HCT116 (cell line): ENCODE measurements at regions not wholly inside any gene's neighbourhood (a gene's known extent, or its start where the extent isn't known, plus 50 kb on each side); places are given as distances from the start of the nearest gene placed in this dataset.

ENCODE experiments used
- ATAC-seq: fragments of 200-7000 bp; cut with Tn5 transposase; 2 replicates; pipeline ENCODE4 v1.9.1; 2020; ENCODE audit warnings: mild to moderate bottlenecking, moderate library complexity
- BruUV-seq: library from RNA; stranded (reverse); fragments of 400-500 nt; replicated peaks from 2 replicates; lab custom pipeline; 2021; lab: Mats Ljungman, UMichigan
- CTCF ChIA-PET: fragments of 300-600 bp; sonication (Branson Sonifier 250); formaldehyde crosslinking; loops from one replicate; lab custom pipeline; 2021; ENCODE audit warnings: antibody characterized with exemption; lab: Charles Lee
- POLR2A ChIA-PET: fragments of 300-600, 350-600 bp; sonication (Branson Sonifier 250); formaldehyde crosslinking; loops from one replicate; lab custom pipeline; 2021; ENCODE audit warnings: antibody characterized with exemption; lab: Charles Lee
- RAD21 ChIA-PET, 2 experiments: fragments of 300-600 bp; sonication (Branson Sonifier 250); formaldehyde crosslinking; loops; one replicate each; lab custom pipeline; 2023; ENCODE audit warnings: low total read pairs in 2 of 2; ENCODE audit not compliant: uncharacterized antibody in 2 of 2, unreplicated experiment in 2 of 2, low non-redundant PET in 1 of 2; lab: Charles Lee
- DNase-seq: peaks from one replicate; pipeline ENCODE4 v3.0.0-alpha.2; 2010; ENCODE audit warnings: low read depth, low spot score
- H2AFZ ChIP-seq: fragments of 200-600 bp; shearing (Covaris generic), sonication (generic); 2 replicates; pipeline ENCODE4 v1.6.1; 2017; ENCODE audit warnings: low read depth, mixed run types, mixed read lengths, antibody characterized with exemption, low read length; ENCODE audit not compliant: poor library complexity, severe bottlenecking
- H3K27ac ChIP-seq: 2 replicates; pipeline ENCODE4 v1.5.1; 2012; ENCODE audit warnings: low read depth, low read length
- H3K27me3 ChIP-seq: fragments of 200-600 bp; sonication (generic); 2 replicates; pipeline ENCODE4 v1.6.1; 2016; ENCODE audit warnings: mixed run types, low read length, mixed read lengths; ENCODE audit not compliant: insufficient read depth
- H3K36me3 ChIP-seq, 2 experiments: fragments of 200-500 bp in 1 of 2; fragments of 200-600 bp in 1 of 2; sonication (Bioruptor generic) in 1 of 2; sonication (generic) in 1 of 2; 2 replicates each; pipeline versions ENCODE4 v1.5.1 to v1.6.1; 2014 to 2016; ENCODE audit warnings: low read length in 2 of 2, inconsistent platforms in 1 of 2, mixed read lengths in 1 of 2, mixed run types in 1 of 2; ENCODE audit not compliant: insufficient read depth in 2 of 2, control insufficient read depth in 1 of 2
- H3K4me1 ChIP-seq, 2 experiments: fragments of 200-600 bp in 1 of 2; sonication (generic) in 1 of 2; 2 replicates each; pipeline versions ENCODE4 v1.5.1 to v1.6.1; 2012 to 2017; ENCODE audit warnings: low read length in 2 of 2, inconsistent platforms in 1 of 2, mild to moderate bottlenecking in 1 of 2, mixed read lengths in 1 of 2, mixed run types in 1 of 2, moderate library complexity in 1 of 2; ENCODE audit not compliant: insufficient read depth in 2 of 2, control insufficient read depth in 1 of 2
- H3K4me2 ChIP-seq: fragments of 200-600 bp; sonication (generic); 2 replicates; pipeline ENCODE4 v1.6.1; 2017; ENCODE audit warnings: mixed run types, low read length, mixed read lengths
- H3K4me3 ChIP-seq, 2 experiments: fragments of 200-600 bp in 1 of 2; sonication (generic) in 1 of 2; replicated peaks in 1 of 2; 2 replicates each; pipeline ENCODE4 v1.5.1; 2011 to 2016; ENCODE audit warnings: low read length in 2 of 2, control low read depth in 1 of 2, low read depth in 1 of 2, mild to moderate bottlenecking in 1 of 2, mixed read lengths in 1 of 2, mixed run types in 1 of 2
- H3K79me2 ChIP-seq: fragments of 200-600 bp; sonication (generic); 2 replicates; pipeline ENCODE4 v1.6.1; 2017; ENCODE audit warnings: mild to moderate bottlenecking, mixed run types, low read length, moderate library complexity, mixed read lengths; ENCODE audit not compliant: insufficient read depth
- H3K9ac ChIP-seq: fragments of 200-600 bp; sonication (generic); 2 replicates; pipeline ENCODE4 v1.6.1; 2016; ENCODE audit warnings: low read length, mixed read lengths
- H3K9me2 ChIP-seq: fragments of 200-600 bp; sonication (generic), shearing (Covaris generic); 2 replicates; pipeline ENCODE4 v1.6.1; 2017; ENCODE audit warnings: mixed run types, mild to moderate bottlenecking, moderate library complexity; ENCODE audit not compliant: insufficient read depth
- H3K9me3 ChIP-seq, 2 experiments: fragments of 200-500 bp in 1 of 2; fragments of 200-600 bp in 1 of 2; sonication (Bioruptor generic) in 1 of 2; sonication (generic) in 1 of 2; 2 replicates each; pipeline ENCODE4 v1.6.1; 2014 to 2017; ENCODE audit warnings: low read length in 2 of 2, mixed read lengths in 2 of 2, inconsistent platforms in 1 of 2, low read depth in 1 of 2, mild to moderate bottlenecking in 1 of 2, mixed run types in 1 of 2, moderate library complexity in 1 of 2; ENCODE audit not compliant: control insufficient read depth in 1 of 2, insufficient read depth in 1 of 2
- H4K20me1 ChIP-seq: fragments of 200-600 bp; sonication (generic), shearing (Covaris generic); 2 replicates; pipeline ENCODE4 v1.6.1; 2017; ENCODE audit warnings: mixed run types, mild to moderate bottlenecking, moderate library complexity; ENCODE audit not compliant: insufficient read depth
- CBX3 ChIP-seq: IDR thresholded peaks from 2 replicates; pipeline ENCODE4 v1.6.1; 2012; ENCODE audit warnings: low read depth
- EGR1 ChIP-seq: IDR thresholded peaks from 2 replicates; pipeline ENCODE4 v1.6.1; 2012; ENCODE audit warnings: low read depth
- ELF1 ChIP-seq: IDR thresholded peaks from 2 replicates; pipeline ENCODE4 v1.6.1; 2012; ENCODE audit warnings: low read depth, borderline replicate concordance
- EZH2 ChIP-seq: fragments of 200-600 bp; sonication (generic); IDR thresholded peaks from 2 replicates; pipeline ENCODE4 v1.6.1; 2017; ENCODE audit warnings: antibody characterized with exemption, mixed run types
- EZH2phosphoT487 ChIP-seq: fragments of 200-600 bp; IDR thresholded peaks from 2 replicates; pipeline ENCODE4 v1.6.1; 2018; ENCODE audit warnings: antibody characterized with exemption, borderline replicate concordance
- FOSL1 ChIP-seq: IDR thresholded peaks from 2 replicates; pipeline ENCODE4 v1.6.1; 2012; ENCODE audit warnings: low read depth
- JUND ChIP-seq: IDR thresholded peaks from 2 replicates; pipeline ENCODE4 v1.6.1; 2012
- SIN3A ChIP-seq: IDR thresholded peaks from 2 replicates; pipeline ENCODE4 v1.6.1; 2012; ENCODE audit warnings: low read depth
- SP1 ChIP-seq: IDR thresholded peaks from 2 replicates; pipeline ENCODE4 v1.6.1; 2012; ENCODE audit warnings: low read depth
- SRF ChIP-seq: IDR thresholded peaks from 2 replicates; pipeline ENCODE4 v1.6.1; 2012; ENCODE audit warnings: low read depth
- YY1 ChIP-seq: IDR thresholded peaks from 2 replicates; pipeline ENCODE4 v1.6.1; 2011; ENCODE audit warnings: low read length, low read depth, moderate library complexity, mild to moderate bottlenecking; ENCODE audit not compliant: insufficient replicate concordance; ENCODE audit errors: extremely low read depth
- ZFX ChIP-seq: fragments of 450-650 bp; IDR thresholded peaks from 2 replicates; pipeline ENCODE4 v1.6.1; 2017
- intact Hi-C: fragments of 100-400 bp; cut with micrococcal nuclease; formaldehyde crosslinking; loops from 2 replicates; pipeline ENCODE4 v1.10.0; 2022
- TF ChIP-seq, protein P1 (sequence below), 3 experiments: fragments of 200-600 bp in 1 of 3; sonication (generic) in 1 of 3; IDR thresholded peaks in 2 of 3; conservative IDR thresholded peaks in 1 of 3; 2 replicates each; pipeline ENCODE4 v1.5.1; 2012 to 2017; ENCODE audit warnings: low read depth in 2 of 3, low read length in 2 of 3, antibody characterized with exemption in 1 of 3, borderline replicate concordance in 1 of 3, control low read depth in 1 of 3, mild to moderate bottlenecking in 1 of 3, mixed read lengths in 1 of 3, mixed run types in 1 of 3, moderate library complexity in 1 of 3; ENCODE audit not compliant: insufficient read depth in 1 of 3
- TF ChIP-seq, protein P2 (sequence below): IDR thresholded peaks from 2 replicates; pipeline ENCODE4 v1.6.1; 2011; ENCODE audit warnings: mild to moderate bottlenecking, low read length, moderate library complexity; ENCODE audit not compliant: insufficient replicate concordance; ENCODE audit errors: extremely low read depth

DNA sequence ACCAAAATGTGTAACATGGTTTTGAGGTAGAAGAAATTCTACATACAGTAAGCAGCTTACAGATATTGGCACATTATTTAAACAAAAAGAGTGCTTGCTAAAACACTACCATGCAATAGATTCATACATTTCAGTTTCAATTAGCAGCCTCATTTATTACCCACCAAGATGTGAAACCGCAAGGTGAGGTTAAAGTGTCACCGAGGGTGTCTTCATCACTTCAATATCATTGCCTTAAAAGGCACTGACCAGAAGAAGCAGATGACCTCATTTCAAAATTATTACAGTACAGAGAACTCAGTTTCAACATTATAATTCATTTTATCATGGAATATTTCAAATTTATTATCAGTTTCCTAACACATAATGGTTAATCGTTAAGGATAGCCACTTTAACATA, 302.2 kb downstream of the ISL1 start:
- intact Hi-C loops, result loop anchor here (2.0 kb wide), 2 partner anchors 305 to 723 kb away; no protein-coding TSS in a partner anchor

More for the DNA sequence above, 302.2 kb downstream of the ISL1 start:
- Histone ChIP-seq H3K4me2 (no peak overlapping the region), H3K4me3 (no peak overlapping the region), H3K36me3 (no peaks in the 10 kb centered on the region), H2AFZ (no peak overlapping the region), H3K9me3 (no peaks in the 10 kb centered on the region), H3K9me2 (no peaks in the 10 kb centered on the region), H3K79me2 (no peaks in the 10 kb centered on the region), H3K4me1 (no peaks in the 10 kb centered on the region), H4K20me1 (no peaks in the 10 kb centered on the region), H3K9ac (no peak overlapping the region), H3K27ac (no peak overlapping the region), H3K27me3 (no peaks in the 10 kb centered on the region)
- RAD21 ChIA-PET, result no interaction called here
- POLR2A ChIA-PET, result no interaction called here
- CTCF ChIA-PET, result no interaction called here
- no peak for ATAC-seq
- no peak for DNase-seq
- no TSS peak for BruUV-seq
- TF ChIP-seq ELF1 (no peak), SRF (no peak), ZFX (no peak), EZH2 (no peak), FOSL1 (no peak), JUND (no peak), SIN3A (no peak), SP1 (no peak), EZH2phosphoT487 (no peak), EGR1 (no peak), YY1 (no peak), CBX3 (no peak)
- TF ChIP-seq, protein P1, sequence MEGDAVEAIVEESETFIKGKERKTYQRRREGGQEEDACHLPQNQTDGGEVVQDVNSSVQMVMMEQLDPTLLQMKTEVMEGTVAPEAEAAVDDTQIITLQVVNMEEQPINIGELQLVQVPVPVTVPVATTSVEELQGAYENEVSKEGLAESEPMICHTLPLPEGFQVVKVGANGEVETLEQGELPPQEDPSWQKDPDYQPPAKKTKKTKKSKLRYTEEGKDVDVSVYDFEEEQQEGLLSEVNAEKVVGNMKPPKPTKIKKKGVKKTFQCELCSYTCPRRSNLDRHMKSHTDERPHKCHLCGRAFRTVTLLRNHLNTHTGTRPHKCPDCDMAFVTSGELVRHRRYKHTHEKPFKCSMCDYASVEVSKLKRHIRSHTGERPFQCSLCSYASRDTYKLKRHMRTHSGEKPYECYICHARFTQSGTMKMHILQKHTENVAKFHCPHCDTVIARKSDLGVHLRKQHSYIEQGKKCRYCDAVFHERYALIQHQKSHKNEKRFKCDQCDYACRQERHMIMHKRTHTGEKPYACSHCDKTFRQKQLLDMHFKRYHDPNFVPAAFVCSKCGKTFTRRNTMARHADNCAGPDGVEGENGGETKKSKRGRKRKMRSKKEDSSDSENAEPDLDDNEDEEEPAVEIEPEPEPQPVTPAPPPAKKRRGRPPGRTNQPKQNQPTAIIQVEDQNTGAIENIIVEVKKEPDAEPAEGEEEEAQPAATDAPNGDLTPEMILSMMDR (IDR thresholded peaks at IDR 0.05 in 2 of 3, conservative IDR thresholded peaks at IDR 0.05 in 1 of 3; ENCODE audit: borderline replicate concordance in 1 of 3, insufficient read depth in 1 of 3, low read depth in 2 of 3, low read length in 2 of 3), result no peak
- TF ChIP-seq, protein P2, sequence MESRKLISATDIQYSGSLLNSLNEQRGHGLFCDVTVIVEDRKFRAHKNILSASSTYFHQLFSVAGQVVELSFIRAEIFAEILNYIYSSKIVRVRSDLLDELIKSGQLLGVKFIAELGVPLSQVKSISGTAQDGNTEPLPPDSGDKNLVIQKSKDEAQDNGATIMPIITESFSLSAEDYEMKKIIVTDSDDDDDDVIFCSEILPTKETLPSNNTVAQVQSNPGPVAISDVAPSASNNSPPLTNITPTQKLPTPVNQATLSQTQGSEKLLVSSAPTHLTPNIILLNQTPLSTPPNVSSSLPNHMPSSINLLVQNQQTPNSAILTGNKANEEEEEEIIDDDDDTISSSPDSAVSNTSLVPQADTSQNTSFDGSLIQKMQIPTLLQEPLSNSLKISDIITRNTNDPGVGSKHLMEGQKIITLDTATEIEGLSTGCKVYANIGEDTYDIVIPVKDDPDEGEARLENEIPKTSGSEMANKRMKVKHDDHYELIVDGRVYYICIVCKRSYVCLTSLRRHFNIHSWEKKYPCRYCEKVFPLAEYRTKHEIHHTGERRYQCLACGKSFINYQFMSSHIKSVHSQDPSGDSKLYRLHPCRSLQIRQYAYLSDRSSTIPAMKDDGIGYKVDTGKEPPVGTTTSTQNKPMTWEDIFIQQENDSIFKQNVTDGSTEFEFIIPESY, result no peak
- TF ChIP-seq, all 23 proteins: peak for 0
